Endothelial cell (in vitro differentiated cells): ENCODE measurements at regions not wholly inside any gene's neighbourhood (a gene's known extent, or its start where the extent isn't known, plus 50 kb on each side); places are given as distances from the start of the nearest gene placed in this dataset.

Experiments used
- DNase-seq: peaks from one replicate; pipeline ENCODE4 v3.0.0; 2021; ENCODE audit warnings: low spot score
- H3K27ac Mint-ChIP-seq: one replicate; pipeline ENCODE4 v1.8.0; 2021; ENCODE audit warnings: mixed read lengths, inconsistent platforms; ENCODE audit not compliant: unreplicated experiment
- H3K27me3 Mint-ChIP-seq: one replicate; pipeline ENCODE4 v1.8.0; 2021; ENCODE audit warnings: mild to moderate bottlenecking, moderate library complexity, mixed read lengths, inconsistent platforms; ENCODE audit not compliant: unreplicated experiment
- H3K36me3 Mint-ChIP-seq: one replicate; pipeline ENCODE4 v1.8.0; 2021; ENCODE audit warnings: mild to moderate bottlenecking, low read depth, mixed read lengths, inconsistent platforms; ENCODE audit not compliant: unreplicated experiment
- H3K4me1 Mint-ChIP-seq: one replicate; pipeline ENCODE4 v1.8.0; 2021; ENCODE audit warnings: mild to moderate bottlenecking, mixed read lengths, inconsistent platforms; ENCODE audit not compliant: unreplicated experiment
- H3K4me3 Mint-ChIP-seq: one replicate; pipeline ENCODE4 v1.8.0; 2021; ENCODE audit warnings: mild to moderate bottlenecking, mixed read lengths, inconsistent platforms; ENCODE audit not compliant: unreplicated experiment
- H3K9me3 Mint-ChIP-seq: one replicate; pipeline ENCODE4 v1.8.0; 2021; ENCODE audit warnings: mixed read lengths, inconsistent platforms; ENCODE audit not compliant: unreplicated experiment
- TF ChIP-seq, protein P1 (sequence below): fragments of 200-600 bp; sonication (generic); IDR thresholded peaks from one replicate; pipeline ENCODE4 v1.5.0; 2021; ENCODE audit warnings: antibody characterized with exemption; ENCODE audit not compliant: unreplicated experiment

DNA sequence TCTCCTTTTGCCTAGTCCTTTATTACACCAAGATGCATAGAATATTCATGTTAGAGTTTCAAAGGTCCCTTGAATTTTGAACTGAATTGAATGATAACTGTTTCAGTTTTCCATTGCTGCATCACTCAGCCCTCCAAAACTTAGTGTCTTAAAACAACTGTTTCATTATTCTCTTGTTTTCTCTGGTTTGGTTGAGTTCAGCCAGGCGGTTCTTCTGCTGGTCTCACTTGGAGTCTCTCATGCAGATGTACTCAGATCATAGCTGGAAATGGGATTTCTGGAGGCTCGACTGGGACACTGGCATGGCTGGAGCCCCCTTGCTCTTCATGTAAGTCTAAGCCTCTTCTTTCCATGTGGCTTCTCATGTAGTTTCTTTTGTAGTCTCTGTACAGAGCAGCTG, 107.2 kb upstream of the MKI67 start:
- TF ChIP-seq, protein P1, sequence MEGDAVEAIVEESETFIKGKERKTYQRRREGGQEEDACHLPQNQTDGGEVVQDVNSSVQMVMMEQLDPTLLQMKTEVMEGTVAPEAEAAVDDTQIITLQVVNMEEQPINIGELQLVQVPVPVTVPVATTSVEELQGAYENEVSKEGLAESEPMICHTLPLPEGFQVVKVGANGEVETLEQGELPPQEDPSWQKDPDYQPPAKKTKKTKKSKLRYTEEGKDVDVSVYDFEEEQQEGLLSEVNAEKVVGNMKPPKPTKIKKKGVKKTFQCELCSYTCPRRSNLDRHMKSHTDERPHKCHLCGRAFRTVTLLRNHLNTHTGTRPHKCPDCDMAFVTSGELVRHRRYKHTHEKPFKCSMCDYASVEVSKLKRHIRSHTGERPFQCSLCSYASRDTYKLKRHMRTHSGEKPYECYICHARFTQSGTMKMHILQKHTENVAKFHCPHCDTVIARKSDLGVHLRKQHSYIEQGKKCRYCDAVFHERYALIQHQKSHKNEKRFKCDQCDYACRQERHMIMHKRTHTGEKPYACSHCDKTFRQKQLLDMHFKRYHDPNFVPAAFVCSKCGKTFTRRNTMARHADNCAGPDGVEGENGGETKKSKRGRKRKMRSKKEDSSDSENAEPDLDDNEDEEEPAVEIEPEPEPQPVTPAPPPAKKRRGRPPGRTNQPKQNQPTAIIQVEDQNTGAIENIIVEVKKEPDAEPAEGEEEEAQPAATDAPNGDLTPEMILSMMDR, result no peak
- Mint-ChIP-seq H3K27me3 (peaks cover 2% of the 10 kb centered on the region), H3K4me3 (no peak overlapping the region), H3K9me3 (no peaks in the 10 kb centered on the region), H3K36me3 (no peaks in the 10 kb centered on the region), H3K27ac (no peak overlapping the region), H3K4me1 (no peaks in the 10 kb centered on the region)
- DNase-seq, result no peak

DNA sequence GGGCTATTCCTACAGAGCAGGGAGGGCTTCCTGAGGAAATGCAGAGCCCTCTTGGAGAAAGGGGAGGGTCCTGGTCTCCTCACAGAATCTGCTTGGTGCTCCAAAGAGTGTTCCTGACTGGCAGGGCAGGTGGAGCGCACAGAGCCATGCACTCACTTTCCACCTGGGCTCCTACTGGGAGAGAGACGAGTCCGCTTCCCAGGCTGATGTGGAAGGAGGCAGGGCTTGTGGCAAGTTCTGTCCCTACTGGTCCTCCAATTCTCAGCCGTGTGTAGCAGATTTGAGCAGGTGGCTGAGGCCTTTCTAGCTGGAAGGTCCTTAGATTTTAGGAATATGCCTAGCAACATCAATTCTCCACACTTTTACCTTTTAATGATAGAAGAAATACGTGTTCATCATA, 111.5 kb upstream of the MKI67 start:
- DNase-seq, result no peak
- Mint-ChIP-seq H3K27ac (no peak overlapping the region), H3K27me3 (peaks cover 2% of the 10 kb centered on the region), H3K4me3 (no peak overlapping the region), H3K4me1 (peaks cover 6% of the 10 kb centered on the region), H3K9me3 (no peaks in the 10 kb centered on the region), H3K36me3 (no peaks in the 10 kb centered on the region)
- TF ChIP-seq, protein P1, result no peak

DNA sequence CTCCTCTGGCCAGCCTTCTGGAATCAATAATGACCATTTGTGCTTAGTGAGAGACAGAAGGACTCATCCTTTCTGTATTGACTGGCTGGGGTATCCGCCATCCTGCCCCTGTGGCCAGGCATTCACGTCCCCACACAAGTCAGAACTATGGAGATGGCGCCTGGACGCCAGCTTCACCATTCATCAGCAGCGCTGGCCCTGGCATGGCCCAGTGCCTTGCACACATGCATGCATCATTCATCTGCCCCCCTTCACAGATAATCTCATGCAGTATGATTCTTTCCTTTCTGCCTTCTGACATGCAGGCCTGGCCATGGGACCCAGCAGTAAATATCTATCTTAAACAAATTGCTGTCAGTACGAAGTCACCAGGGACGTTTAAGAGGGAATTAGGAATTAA, 114.8 kb upstream of the MKI67 start:
- TF ChIP-seq, protein P1, result no peak
- Mint-ChIP-seq H3K36me3 (no peaks in the 10 kb centered on the region), H3K4me3 (no peak overlapping the region), H3K27me3 (peaks cover 5% of the 10 kb centered on the region), H3K4me1 (peaks cover 6% of the 10 kb centered on the region), H3K9me3 (no peaks in the 10 kb centered on the region), H3K27ac (no peak overlapping the region)
- no peak for DNase-seq

DNA sequence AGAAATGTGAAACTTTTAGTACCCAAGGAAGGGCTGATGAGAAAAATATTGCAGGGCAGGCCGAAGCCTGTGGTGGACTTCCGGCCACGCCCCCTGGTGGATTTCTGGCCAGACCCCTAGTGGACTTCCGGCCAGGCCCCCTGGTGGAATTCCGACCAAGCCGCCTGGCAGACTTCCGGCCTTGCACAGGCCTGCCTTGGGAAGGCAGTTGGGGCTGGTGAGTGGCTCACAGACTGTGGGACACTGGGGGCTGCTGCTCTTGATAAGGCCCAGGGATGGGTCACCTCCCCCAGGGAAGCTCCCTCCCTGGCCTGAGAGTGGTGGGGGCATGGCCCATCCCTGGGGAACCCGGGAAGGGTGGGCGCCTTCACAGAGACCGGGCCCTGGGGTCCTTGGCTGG, 116.4 kb upstream of the MKI67 start:
- H3K36me3 Mint-ChIP-seq, result no peaks in the 10 kb centered on the region
- peaks cover 6% of the 10 kb centered on the region for H3K4me1 Mint-ChIP-seq
- H3K9me3 Mint-ChIP-seq, result no peaks in the 10 kb centered on the region
- TF ChIP-seq, protein P1, result peak; percentile 46
- peaks cover 5% of the 10 kb centered on the region for H3K27me3 Mint-ChIP-seq
- no peak overlapping the region for H3K27ac Mint-ChIP-seq
- no peak overlapping the region for H3K4me3 Mint-ChIP-seq
- DNase-seq, result peak; percentile 33

DNA sequence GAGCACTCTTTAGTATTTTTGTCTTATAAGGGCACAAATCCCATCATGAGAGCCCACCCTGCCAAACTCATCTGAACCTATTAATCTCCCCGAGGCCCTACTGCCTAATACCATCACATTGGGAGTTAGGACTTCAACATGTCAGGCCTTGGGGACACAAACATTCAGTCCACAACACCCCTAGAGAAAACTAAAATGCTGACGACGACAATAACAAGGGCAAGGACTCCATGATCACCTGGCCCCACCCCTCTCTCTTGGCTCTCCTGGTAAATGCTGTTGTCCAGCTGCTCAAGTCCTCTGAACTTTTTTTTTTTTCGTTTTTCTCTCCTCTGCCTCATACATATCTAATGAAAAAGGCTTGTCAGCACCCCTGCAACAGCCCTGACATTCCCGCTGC, 118.8 kb upstream of the MKI67 start:
- Mint-ChIP-seq H3K27me3 (peaks cover 5% of the 10 kb centered on the region), H3K4me1 (peaks cover 6% of the 10 kb centered on the region), H3K9me3 (no peaks in the 10 kb centered on the region), H3K27ac (no peak overlapping the region), H3K4me3 (no peak overlapping the region), H3K36me3 (no peaks in the 10 kb centered on the region)
- TF ChIP-seq, protein P1, result no peak
- no peak for DNase-seq
